Endodermal cell (in vitro differentiated cells): ENCODE measurements at regions not wholly inside any gene's neighbourhood (a gene's known extent, or its start where the extent isn't known, plus 50 kb on each side); places are given as distances from the start of the nearest gene placed in this dataset.

ENCODE experiments used
- DNase-seq: peaks from one replicate; pipeline ENCODE4 v3.0.0-alpha.2; 2017
- H3K27ac ChIP-seq: 2 replicates; pipeline ENCODE4 v1.5.1; 2013; ENCODE audit warnings: mild to moderate bottlenecking, low read depth, low read length, moderate library complexity
- H3K27me3 ChIP-seq: 2 replicates; pipeline ENCODE4 v1.6.1; 2013; ENCODE audit warnings: mild to moderate bottlenecking, low read length, moderate library complexity; ENCODE audit not compliant: insufficient read depth, control insufficient read depth, poor library complexity, severe bottlenecking
- H3K36me3 ChIP-seq: 2 replicates; pipeline ENCODE4 v1.7.0; 2013; ENCODE audit warnings: mild to moderate bottlenecking, low read length, moderate library complexity; ENCODE audit not compliant: control insufficient read depth, insufficient read depth
- H3K4me1 ChIP-seq: one replicate; pipeline ENCODE4 v1.7.0; 2013; ENCODE audit warnings: low read length; ENCODE audit not compliant: control insufficient read depth, insufficient read depth
- H3K4me3 ChIP-seq: 2 replicates; pipeline ENCODE4 v1.5.1; 2013; ENCODE audit warnings: mild to moderate bottlenecking, low read length, moderate library complexity
- H3K9ac ChIP-seq: 2 replicates; pipeline ENCODE4 v1.6.1; 2013; ENCODE audit warnings: mild to moderate bottlenecking, low read length, moderate library complexity; ENCODE audit not compliant: poor library complexity, severe bottlenecking; ENCODE audit errors: extremely low read depth
- H3K9me3 ChIP-seq: 2 replicates; pipeline ENCODE4 v1.6.1; 2013; ENCODE audit warnings: mild to moderate bottlenecking, low read length, moderate library complexity; ENCODE audit not compliant: control insufficient read depth
- H3K27ac Mint-ChIP-seq: 2 replicates; pipeline ENCODE4 v1.8.0; 2020; ENCODE audit warnings: mixed read lengths
- H3K27me3 Mint-ChIP-seq: 2 replicates; pipeline ENCODE4 v1.8.0; 2021; ENCODE audit warnings: mild to moderate bottlenecking, mixed read lengths; ENCODE audit not compliant: insufficient read depth
- H3K36me3 Mint-ChIP-seq: 2 replicates; pipeline ENCODE4 v1.8.0; 2020; ENCODE audit warnings: low read depth, mixed read lengths
- H3K4me1 Mint-ChIP-seq: 2 replicates; pipeline ENCODE4 v1.8.0; 2020; ENCODE audit warnings: mixed read lengths
- H3K4me3 Mint-ChIP-seq: 2 replicates; pipeline ENCODE4 v1.8.0; 2020; ENCODE audit warnings: mild to moderate bottlenecking, moderate library complexity, mixed read lengths
- H3K9me3 Mint-ChIP-seq: 2 replicates; pipeline ENCODE4 v1.8.0; 2020; ENCODE audit warnings: mild to moderate bottlenecking, mixed read lengths
- CTCF ChIP-seq: fragments of 200-600 bp; sonication (generic); conservative IDR thresholded peaks from 2 replicates; pipeline ENCODE4 v1.5.0; 2021; ENCODE audit warnings: antibody characterized with exemption, mild to moderate bottlenecking
- WGBS, 2 experiments: methylation state at CpG; one replicate each; pipeline versions ENCODE4 v1.1.5 to v1.1.7; 2013; ENCODE audit warnings: missing lambda C conversion rate in 2 of 2, mixed read lengths in 1 of 2; ENCODE audit not compliant: insufficient coverage in 1 of 2, insufficient read length in 1 of 2; 5-methylcytosine and 5-hydroxymethylcytosine counted together

- Mint-ChIP-seq H3K9me3 (no peaks in the 10 kb centered on the region), H3K27me3 (peaks cover 18% of the 10 kb centered on the region), H3K27ac (no peak overlapping the region), H3K36me3 (no peaks in the 10 kb centered on the region), H3K4me3 (no peak overlapping the region), H3K4me1 (no peaks in the 10 kb centered on the region)
- no peak for DNase-seq
- Histone ChIP-seq H3K9me3 (no peaks in the 10 kb centered on the region), H3K4me3 (no peak overlapping the region), H3K9ac (no peak overlapping the region), H3K27me3 (peaks cover 14% of the 10 kb centered on the region), H3K4me1 (no peaks in the 10 kb centered on the region), H3K27ac (no peak overlapping the region), H3K36me3 (no peaks in the 10 kb centered on the region)
- 100% methylated on average over 1 of the region's 1 CpG; no CpG with 5 or more reads in 1 of the 2 experiments for WGBS, 2 experiments
- TF ChIP-seq CTCF = no peak
Observed at GRCh38 chr10:8876171-8876570, 821.7 kb downstream of the GATA3 start.

- Mint-ChIP-seq H3K27ac (no peak overlapping the region), H3K27me3 (peaks cover 6% of the 10 kb centered on the region), H3K4me1 (no peaks in the 10 kb centered on the region), H3K36me3 (no peaks in the 10 kb centered on the region), H3K4me3 (no peak overlapping the region), H3K9me3 (no peaks in the 10 kb centered on the region)
- Histone ChIP-seq H3K4me1 (no peaks in the 10 kb centered on the region), H3K9ac (no peak overlapping the region), H3K27ac (no peak overlapping the region), H3K36me3 (no peaks in the 10 kb centered on the region), H3K4me3 (no peak overlapping the region), H3K9me3 (no peaks in the 10 kb centered on the region), H3K27me3 (no peaks in the 10 kb centered on the region)
- TF ChIP-seq CTCF = no peak
- 100% methylated on average over 2 of the region's 2 CpGs; no CpG with 5 or more reads in 1 of the 2 experiments for WGBS, 2 experiments
- no peak for DNase-seq
Observed at GRCh38 chr10:8889538-8889937, 835.0 kb downstream of the GATA3 start.

GRCh38 chr10:8893102-8893501 is 838.6 kb downstream of the GATA3 start:
- WGBS, 2 experiments = 93% methylated on average over 2 to 3 of the region's 3 CpGs
- H3K4me1 Mint-ChIP-seq = no peaks in the 10 kb centered on the region
- Histone ChIP-seq H3K4me1 (no peaks in the 10 kb centered on the region), H3K27ac (no peak overlapping the region), H3K36me3 (no peaks in the 10 kb centered on the region), H3K9me3 (no peaks in the 10 kb centered on the region), H3K9ac (no peak overlapping the region), H3K27me3 (no peaks in the 10 kb centered on the region), H3K4me3 (no peak overlapping the region)
- no peak for TF ChIP-seq CTCF
- no peak overlapping the region for H3K4me3 Mint-ChIP-seq
- no peak overlapping the region for H3K27ac Mint-ChIP-seq
- DNase-seq = no peak
- peaks cover 8% of the 10 kb centered on the region for H3K27me3 Mint-ChIP-seq
- no peaks in the 10 kb centered on the region for H3K9me3 Mint-ChIP-seq
- no peaks in the 10 kb centered on the region for H3K36me3 Mint-ChIP-seq
